HG02884 (cell line): ENCODE measurements at regions not wholly inside any gene's neighbourhood (a gene's known extent, or its start where the extent isn't known, plus 50 kb on each side); places are given as distances from the start of the nearest gene placed in this dataset.

Source experiments
- ATAC-seq: cut with Tn5 transposase; IDR thresholded peaks from one replicate; pipeline ENCODE4 v1.9.1; 2021; ENCODE audit warnings: mild to moderate bottlenecking, moderate library complexity; ENCODE audit not compliant: unreplicated experiment

GRCh38 chr3:72470904-72471417 is 377.3 kb downstream of the SHQ1 start:
- ATAC-seq: no peak

GRCh38 chr3:72465853-72466252 is 382.4 kb downstream of the SHQ1 start:
- no peak for ATAC-seq

- ATAC-seq: no peak
Observed at GRCh38 chr3:72463083-72463482, 385.2 kb downstream of the SHQ1 start.

- no peak for ATAC-seq
Observed at GRCh38 chr3:72462595-72463011, 385.6 kb downstream of the SHQ1 start.

- no peak for ATAC-seq
Observed at GRCh38 chr3:72461787-72462186, 386.5 kb downstream of the SHQ1 start.

GRCh38 chr3:72460205-72461174 is 387.8 kb downstream of the SHQ1 start:
- no peak for ATAC-seq

GRCh38 chr3:72459588-72459987 is 388.7 kb downstream of the SHQ1 start:
- no peak for ATAC-seq

GRCh38 chr3:72458375-72458774 is 389.9 kb downstream of the SHQ1 start:
- ATAC-seq: no peak

GRCh38 chr3:72454441-72454840 is 393.8 kb downstream of the SHQ1 start:
- ATAC-seq: no peak

GRCh38 chr3:72453706-72454105 is 394.5 kb downstream of the SHQ1 start:
- no peak for ATAC-seq

- ATAC-seq: no peak
Observed at GRCh38 chr3:72452745-72453144, 395.5 kb downstream of the SHQ1 start.

- no peak for ATAC-seq
Observed at GRCh38 chr3:72451841-72452240, 396.4 kb downstream of the SHQ1 start.

GRCh38 chr3:72449551-72449950 is 398.7 kb downstream of the SHQ1 start:
- no peak for ATAC-seq

- no peak for ATAC-seq
Observed at GRCh38 chr3:72448858-72449257, 399.4 kb downstream of the SHQ1 start.

- ATAC-seq: no peak
Observed at GRCh38 chr3:72448375-72448823, 399.8 kb downstream of the SHQ1 start.

- ATAC-seq: peak; percentile 77
Observed at GRCh38 chr3:72447059-72447946, 400.9 kb downstream of the SHQ1 start.

GRCh38 chr3:72446218-72447058 is 401.8 kb downstream of the SHQ1 start, which contains the start of gene RYBP:
Gene RYBP (minus strand): TSS chr3:72446621.
- ATAC-seq: peak; percentile 23

GRCh38 chr3:72445827-72446217 is 402.4 kb downstream of the SHQ1 start:
- ATAC-seq: no peak

- no peak for ATAC-seq
Observed at GRCh38 chr3:72444656-72445223, 403.5 kb downstream of the SHQ1 start.

GRCh38 chr3:72442759-72443158 is 405.5 kb downstream of the SHQ1 start:
- no peak for ATAC-seq
